ENCODE measurements at regions not wholly inside any gene's neighbourhood (a gene's known extent, or its start where the extent isn't known, plus 50 kb on each side); places are given as distances from the start of the nearest gene placed in this dataset.

GRCh38 chr14:29463727-29464395 is 463.8 kb downstream of the PRKD1 start:
- DNase-seq (ENCODE audit: low read depth), result no peak
- TF ChIP-seq, protein P1, sequence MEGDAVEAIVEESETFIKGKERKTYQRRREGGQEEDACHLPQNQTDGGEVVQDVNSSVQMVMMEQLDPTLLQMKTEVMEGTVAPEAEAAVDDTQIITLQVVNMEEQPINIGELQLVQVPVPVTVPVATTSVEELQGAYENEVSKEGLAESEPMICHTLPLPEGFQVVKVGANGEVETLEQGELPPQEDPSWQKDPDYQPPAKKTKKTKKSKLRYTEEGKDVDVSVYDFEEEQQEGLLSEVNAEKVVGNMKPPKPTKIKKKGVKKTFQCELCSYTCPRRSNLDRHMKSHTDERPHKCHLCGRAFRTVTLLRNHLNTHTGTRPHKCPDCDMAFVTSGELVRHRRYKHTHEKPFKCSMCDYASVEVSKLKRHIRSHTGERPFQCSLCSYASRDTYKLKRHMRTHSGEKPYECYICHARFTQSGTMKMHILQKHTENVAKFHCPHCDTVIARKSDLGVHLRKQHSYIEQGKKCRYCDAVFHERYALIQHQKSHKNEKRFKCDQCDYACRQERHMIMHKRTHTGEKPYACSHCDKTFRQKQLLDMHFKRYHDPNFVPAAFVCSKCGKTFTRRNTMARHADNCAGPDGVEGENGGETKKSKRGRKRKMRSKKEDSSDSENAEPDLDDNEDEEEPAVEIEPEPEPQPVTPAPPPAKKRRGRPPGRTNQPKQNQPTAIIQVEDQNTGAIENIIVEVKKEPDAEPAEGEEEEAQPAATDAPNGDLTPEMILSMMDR (conservative IDR thresholded peaks at IDR 0.05; ENCODE audit: low read depth, low read length), result peak; percentile 40
- no peak overlapping the region for H3K4me3 ChIP-seq (ENCODE audit: low read depth, low read length)

DNA sequence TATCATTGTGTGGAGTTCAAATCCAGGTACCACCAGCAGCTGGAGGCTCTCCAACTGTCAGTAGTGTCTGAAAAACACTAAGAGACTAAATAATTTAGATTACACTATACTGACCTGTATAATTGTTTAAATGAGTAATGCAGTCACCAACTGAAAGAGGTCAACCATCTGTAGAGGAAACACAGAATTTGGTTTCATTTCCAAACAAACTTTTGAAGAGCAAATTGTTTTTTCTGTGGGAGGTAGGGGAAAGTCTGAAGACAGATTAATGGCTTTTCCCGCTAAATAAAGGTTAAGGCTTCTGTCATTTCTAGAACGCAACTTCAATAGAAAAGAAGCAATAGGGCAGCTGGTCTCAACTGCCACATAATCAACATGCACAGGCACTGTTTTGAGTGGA is 462.6 kb downstream of the PRKD1 start:
- no peak for DNase-seq (ENCODE audit: low read depth)
- H3K4me3 ChIP-seq (ENCODE audit: low read depth, low read length), result no peak overlapping the region
- TF ChIP-seq, protein P1 (conservative IDR thresholded peaks at IDR 0.05; ENCODE audit: low read depth, low read length), result no peak

- no peak for DNase-seq (ENCODE audit: low read depth)
- H3K4me3 ChIP-seq (ENCODE audit: low read depth, low read length), result no peak overlapping the region
- TF ChIP-seq, protein P1 (conservative IDR thresholded peaks at IDR 0.05; ENCODE audit: low read depth, low read length), result no peak
Observed at GRCh38 chr14:29475641-29476040, 452.0 kb downstream of the PRKD1 start.

DNA sequence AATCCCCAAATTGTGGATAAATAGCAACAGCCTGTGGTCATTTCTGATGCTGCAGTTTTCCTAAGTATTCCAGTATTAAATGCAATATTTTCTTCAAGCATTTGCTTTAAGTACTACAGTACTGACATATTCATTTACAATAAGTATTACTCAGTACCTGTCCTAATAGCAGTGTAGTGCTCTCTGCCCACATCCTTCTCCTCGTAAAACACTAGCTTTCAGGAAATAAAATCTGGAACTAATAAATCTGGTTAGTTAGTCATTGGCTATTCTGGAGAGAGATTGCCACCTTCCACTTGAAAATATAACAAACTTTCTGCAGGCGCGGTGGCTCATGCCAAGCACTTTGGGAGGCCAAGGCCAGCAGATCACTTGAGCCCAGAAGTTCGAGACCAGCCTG is 441.5 kb downstream of the PRKD1 start:
- TF ChIP-seq, protein P1 (conservative IDR thresholded peaks at IDR 0.05; ENCODE audit: low read depth, low read length), result no peak
- DNase-seq (ENCODE audit: low read depth), result no peak

GRCh38 chr14:29489911-29490425 is 437.7 kb downstream of the PRKD1 start:
- TF ChIP-seq, protein P1 (conservative IDR thresholded peaks at IDR 0.05; ENCODE audit: low read depth, low read length), result no peak
- H3K4me3 ChIP-seq (ENCODE audit: low read depth, low read length), result no peak overlapping the region
- no peak for DNase-seq (ENCODE audit: low read depth)

More for the DNA sequence above, 441.5 kb downstream of the PRKD1 start:
- H3K4me3 ChIP-seq (ENCODE audit: low read depth, low read length), result no peak overlapping the region

DNA sequence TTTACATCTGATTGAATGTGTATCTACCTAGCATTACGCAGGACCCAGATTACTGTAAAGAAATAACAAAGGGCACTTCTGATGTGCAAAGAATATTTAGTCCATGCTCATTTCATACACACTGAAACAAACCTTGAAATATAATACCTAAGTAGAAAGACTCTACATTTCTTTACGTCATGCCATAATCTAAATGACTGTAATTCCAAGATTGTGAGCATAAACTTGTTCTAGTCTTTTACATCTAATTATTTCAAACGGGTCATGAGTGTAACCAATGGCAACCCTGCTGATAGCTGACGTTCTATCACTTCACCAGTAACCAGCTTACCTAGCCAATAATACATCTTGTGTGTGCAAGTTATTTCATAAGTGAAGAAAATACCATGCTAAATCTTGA is 433.8 kb downstream of the PRKD1 start:
- no peak overlapping the region for H3K4me3 ChIP-seq (ENCODE audit: low read depth, low read length)
- TF ChIP-seq, protein P1 (conservative IDR thresholded peaks at IDR 0.05; ENCODE audit: low read depth, low read length), result no peak
- no peak for DNase-seq (ENCODE audit: low read depth)

DNA sequence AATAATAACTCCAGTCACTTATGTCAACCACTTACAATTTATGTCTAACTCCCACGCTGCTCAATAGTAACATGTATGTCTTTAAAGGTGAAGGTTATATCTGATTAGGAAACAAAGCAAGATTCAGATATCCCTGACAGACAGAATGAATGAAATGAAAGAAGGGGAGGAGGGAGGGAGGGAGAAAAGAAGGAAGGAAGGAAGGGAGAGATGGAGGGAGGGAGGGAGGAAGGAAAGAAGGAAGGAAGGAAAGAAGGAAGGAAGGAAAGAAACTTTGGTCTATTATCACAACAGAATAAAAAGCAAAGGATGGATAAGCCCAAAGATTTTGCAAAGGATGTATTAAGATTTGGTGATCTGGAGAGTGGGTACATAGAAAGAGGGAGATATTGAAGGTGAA is 433.3 kb downstream of the PRKD1 start:
- H3K4me3 ChIP-seq (ENCODE audit: low read depth, low read length), result no peak overlapping the region
- TF ChIP-seq, protein P1 (conservative IDR thresholded peaks at IDR 0.05; ENCODE audit: low read depth, low read length), result no peak
- no peak for DNase-seq (ENCODE audit: low read depth)
